SH-SY5Y (cell line): ENCODE measurements at regions not wholly inside any gene's neighbourhood (a gene's known extent, or its start where the extent isn't known, plus 50 kb on each side); places are given as distances from the start of the nearest gene placed in this dataset.
A peak's percentile ranks its signal among the peaks of the same experiment; 100 is the strongest.

Experiments used
- GATA2 ChIP-seq: IDR thresholded peaks from 2 replicates; pipeline ENCODE4 v1.6.1; 2011; ENCODE audit warnings: mild to moderate bottlenecking, low read depth, low read length
- GATA3 ChIP-seq: IDR thresholded peaks from 2 replicates; pipeline ENCODE4 v1.6.1; 2011; ENCODE audit warnings: low read depth, mild to moderate bottlenecking, low read length, moderate library complexity

DNA sequence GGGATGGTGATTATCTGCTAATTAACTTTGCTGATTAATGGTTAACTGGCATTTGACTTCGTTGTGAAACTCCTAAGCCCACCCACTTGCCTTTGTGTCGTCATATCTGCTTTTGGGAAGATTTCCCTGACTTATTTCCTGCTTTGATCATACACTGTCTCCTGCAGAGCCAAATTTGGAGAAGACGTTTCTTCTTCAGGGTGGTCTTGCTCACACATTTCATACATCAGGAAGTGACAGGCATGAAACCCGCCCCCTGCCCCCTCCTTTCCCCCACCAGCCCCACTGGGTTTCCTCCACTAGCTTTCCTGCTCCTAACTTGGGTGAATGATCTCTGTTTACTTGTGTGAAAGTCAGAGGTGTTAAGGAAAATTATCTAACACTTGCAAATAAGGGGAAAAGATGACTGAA is 300.1 kb downstream of the TSN start:
- TF ChIP-seq GATA2 = no peak
- no peak for TF ChIP-seq GATA3

DNA sequence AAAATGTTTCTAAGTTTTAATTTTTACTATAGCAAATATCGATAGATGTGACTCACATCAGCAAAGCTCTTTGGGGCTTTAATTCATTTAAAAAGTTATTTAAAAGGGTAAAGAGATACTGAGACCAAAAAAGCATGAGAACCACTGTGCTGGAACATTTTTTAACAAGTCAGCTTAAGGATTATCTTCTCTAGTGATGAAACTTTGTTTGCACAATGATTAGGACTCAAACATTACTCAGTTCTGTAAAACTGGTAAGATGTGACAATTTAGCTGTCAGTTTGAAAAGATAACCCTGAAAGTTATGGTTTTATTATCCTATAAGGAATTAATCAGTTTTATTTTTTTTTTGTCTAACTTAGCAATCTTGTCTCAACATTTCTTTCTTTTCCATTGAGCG is 301.4 kb downstream of the TSN start:
- TF ChIP-seq GATA3 (no peak), GATA2 (no peak)

DNA sequence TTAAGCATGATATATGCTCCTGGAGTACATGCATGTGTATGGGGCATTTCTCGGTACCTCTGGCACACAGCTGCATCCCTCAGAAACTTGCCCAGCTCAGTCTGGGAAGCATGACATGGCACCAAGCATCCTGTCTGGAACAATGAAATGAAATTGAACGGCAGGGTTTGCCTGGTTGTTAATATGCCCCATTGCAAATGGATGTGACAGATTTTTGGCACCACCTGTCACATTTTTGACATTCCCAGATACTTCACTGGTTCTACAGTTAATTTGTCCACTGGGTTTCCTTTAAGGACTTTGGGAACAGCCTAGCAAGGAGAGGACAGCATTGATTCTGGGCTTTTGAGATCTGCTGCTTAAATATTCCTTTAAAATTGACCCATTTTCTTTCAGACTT is 305.8 kb downstream of the TSN start:
- TF ChIP-seq GATA2 (no peak), GATA3 (no peak)

DNA sequence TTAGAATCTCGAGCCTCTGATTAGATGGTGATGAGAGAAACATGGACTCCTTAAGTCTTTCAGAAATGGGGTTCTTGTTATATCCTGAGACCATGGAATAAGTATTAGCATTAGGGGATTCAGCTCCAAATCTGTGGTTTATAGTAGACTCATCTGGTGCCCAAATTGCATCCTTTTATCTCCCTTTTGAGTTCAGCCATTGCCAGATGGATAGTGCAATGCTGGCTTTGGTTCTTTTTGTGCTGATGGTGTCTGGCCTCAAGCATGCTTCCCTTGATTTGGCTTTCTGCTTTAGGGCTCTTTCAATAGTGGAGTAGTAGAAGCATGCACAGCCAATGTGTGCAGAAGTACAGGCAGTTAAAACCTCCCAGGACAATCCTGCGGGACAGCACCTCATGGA is 306.4 kb downstream of the TSN start:
- no peak for TF ChIP-seq GATA3
- no peak for TF ChIP-seq GATA2

DNA sequence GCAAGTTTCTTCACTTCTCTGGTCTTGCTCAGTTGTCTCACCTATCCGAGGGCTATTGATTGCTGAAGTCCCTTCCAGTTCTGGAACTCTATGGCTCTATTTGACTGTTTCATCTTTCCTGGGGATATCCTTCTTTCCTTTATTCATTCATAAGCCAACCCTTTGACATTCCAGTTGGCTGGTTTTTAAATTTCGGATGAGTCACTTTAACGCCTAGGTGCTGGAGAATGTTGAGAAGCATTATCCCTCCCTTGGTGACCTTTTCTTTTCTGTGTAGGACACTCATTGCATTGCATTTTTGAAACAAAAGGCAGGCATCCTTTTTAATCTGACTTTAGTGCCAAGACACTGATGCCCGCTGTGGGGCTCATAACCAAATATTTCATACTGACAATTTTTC is 307.1 kb downstream of the TSN start:
- no peak for TF ChIP-seq GATA3
- TF ChIP-seq GATA2 = no peak

DNA sequence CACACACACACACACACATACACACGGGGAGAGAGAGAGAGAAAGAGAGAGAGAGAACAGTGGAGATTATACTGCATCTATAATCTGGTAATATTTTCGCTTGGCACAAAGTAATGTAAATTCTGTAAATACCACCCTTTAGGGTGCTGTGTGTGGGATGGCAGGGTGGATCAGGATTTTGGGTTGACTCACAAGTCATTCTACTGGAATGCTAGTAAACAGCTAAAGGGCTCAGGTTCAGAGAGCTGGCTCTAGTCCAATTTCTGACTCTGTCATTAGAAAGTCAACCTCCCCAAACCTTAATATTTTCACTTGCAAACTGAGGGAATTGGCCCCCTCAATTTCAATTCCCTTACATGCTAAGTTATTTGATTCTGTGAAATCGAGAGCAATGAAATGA is 308.3 kb downstream of the TSN start:
- TF ChIP-seq GATA3 (no peak), GATA2 (no peak)

DNA sequence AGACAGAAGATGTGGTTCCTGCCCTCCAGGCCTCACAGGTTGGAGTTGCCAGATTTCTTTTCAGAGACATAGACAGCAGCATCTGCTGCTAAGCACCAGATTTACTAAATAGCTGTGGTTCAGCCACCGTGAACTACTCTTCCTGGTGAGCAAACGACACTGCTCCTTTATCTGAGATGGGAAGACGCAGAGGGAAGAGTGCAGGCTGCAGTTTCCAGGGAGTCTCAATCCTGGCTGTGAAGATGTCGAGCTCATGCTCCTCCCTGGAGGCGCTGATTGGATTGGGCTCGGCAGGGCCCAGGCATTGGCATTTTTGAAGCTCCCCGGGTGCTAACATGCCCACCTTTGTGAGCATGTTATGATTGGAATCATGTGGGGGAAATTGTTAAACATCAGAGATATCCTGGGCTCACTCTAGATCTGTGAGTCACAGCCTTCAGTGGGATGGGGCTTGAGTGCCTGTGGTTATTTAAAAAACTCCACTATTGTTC is 314.8 kb downstream of the TSN start:
- TF ChIP-seq GATA2 = no peak
- no peak for TF ChIP-seq GATA3

DNA sequence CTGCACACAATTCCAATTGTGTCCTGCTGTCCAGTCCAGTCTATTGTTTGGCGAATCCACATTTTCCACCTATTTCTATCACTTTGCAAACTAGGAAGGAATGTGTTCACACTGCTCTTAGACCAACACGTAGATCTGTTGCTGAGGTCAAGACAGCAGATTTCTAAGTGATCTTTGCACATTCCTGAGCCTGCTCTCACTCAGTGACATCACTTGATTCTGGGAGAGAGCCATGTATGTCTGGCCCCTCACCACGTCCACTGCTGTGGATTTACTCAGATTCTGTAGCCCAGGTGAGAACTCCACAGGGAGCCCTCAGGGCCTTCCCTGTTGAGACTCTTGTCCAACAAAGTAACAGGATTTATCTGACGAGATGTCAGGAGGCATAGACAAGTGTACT is 317.2 kb downstream of the TSN start:
- TF ChIP-seq GATA3 (no peak), GATA2 (no peak)

DNA sequence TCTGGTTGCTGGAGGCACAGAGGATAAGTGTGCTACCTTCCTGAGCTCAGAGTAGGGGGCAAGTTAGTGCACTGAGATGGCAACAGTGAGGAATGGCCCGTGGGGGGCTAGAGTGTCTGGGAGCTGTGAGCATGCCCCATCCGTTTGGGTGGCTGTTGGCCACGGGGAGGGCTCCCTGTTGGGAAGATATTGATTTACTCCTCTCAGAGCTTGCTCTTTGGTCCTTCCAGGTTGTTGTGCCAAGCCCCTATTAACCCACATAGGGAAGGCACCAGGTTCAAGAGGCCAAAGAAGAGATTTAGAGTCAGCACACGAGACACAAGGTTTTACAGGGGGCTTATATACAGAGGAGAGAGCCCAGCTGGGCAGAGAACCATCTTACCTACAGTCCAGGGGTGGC is 318.8 kb downstream of the TSN start:
- TF ChIP-seq GATA2 (no peak), GATA3 (no peak)

DNA sequence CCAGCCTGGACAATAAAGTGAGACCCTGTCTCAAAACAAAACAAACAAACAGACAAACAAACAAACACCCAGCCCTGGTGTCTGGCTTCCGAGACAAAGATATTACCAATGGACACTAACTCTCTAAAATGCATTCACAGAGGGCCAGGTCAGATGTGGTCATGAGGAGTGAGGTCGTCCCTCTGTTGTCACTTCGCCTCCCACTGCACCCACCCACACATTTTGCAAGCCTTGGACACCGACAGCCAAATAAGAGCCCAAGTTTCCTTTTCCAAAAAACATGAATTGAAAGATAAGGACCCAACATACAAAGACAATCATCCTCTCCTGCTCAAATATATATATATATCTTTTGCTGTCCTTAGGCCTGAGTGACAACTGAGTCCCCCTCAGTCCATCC is 319.9 kb downstream of the TSN start:
- TF ChIP-seq GATA3 (no peak), GATA2 (no peak)

DNA sequence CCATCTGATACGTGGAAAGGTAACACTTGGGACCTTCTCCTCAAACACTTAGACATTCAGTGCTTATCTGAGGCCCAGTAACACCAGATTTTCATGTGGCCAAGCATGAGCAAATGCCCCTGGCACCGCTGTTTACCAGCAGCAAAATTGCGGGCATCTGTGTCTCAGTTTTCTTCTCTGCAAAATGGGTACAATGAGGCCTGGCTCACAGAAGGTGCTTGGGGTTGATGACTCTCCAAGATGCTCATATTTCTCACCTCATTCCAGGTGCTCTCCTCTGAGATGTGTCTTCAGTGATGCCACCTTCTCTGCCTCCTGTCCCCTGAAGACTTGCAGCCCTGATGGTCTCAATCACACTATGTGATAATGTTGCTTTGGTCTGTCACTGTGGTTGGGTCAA is 321.7 kb downstream of the TSN start:
- TF ChIP-seq GATA3 = no peak
- no peak for TF ChIP-seq GATA2

DNA sequence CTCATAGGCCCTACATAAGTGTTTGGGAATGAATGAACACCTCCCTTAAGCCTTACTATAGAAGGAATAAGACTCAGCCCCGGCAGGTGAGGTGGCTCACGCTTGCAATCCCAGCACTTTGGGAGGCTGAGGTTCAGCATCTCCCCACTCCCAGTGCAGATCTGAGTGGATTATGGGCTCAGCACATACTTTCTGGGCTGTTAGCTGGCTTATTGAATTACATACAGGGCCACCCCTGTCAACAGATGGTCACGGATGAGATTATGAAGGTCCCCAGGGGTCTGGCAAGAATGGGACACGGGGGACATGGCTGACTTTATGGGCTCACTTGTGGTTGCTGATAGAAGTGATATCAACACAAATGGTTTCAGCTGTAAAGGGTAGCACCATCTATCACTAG is 322.3 kb downstream of the TSN start:
- TF ChIP-seq GATA2 (peak; percentile 38; the same call in 1 of the 2 replicates), GATA3 (no peak)

DNA sequence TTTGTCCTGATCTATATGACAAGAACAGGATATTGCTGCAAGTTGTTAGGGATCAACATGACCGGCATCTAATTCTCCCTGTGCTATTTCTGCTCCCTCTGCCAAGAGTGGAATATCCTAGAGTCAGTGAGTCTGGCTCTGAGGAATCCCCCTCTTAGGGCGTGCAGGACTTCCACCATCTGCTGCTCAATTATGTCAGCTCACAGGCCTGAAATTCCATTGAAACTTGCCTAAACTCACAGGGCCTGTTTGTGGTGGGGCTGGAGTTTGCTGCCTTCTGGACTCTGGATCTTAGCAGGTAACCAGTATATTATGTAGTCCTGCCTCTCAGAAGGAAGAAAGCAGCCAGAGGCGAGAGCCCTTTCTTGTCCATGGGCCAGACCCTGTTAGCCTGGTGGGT is 323.0 kb downstream of the TSN start:
- TF ChIP-seq GATA2 (no peak), GATA3 (no peak)

DNA sequence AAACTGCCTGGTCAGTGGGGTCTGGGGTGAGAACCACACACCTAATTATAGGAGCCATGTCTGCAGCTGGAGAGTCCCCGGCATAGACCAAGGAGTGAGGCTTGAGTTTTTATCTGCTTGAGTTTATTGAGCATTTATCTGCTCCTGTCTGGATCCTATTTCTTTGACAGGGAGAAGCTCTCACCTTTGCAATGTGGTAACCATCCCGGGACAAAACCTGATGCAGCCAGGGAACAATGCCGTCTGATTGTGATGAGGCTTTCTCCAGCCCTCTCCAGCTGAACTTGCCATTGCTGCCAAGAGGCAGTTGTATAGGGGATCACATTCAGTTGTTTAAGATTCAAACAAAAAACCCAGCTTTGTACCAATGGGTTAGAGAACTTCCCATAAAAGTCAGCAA is 324.4 kb downstream of the TSN start:
- no peak for TF ChIP-seq GATA2
- no peak for TF ChIP-seq GATA3

DNA sequence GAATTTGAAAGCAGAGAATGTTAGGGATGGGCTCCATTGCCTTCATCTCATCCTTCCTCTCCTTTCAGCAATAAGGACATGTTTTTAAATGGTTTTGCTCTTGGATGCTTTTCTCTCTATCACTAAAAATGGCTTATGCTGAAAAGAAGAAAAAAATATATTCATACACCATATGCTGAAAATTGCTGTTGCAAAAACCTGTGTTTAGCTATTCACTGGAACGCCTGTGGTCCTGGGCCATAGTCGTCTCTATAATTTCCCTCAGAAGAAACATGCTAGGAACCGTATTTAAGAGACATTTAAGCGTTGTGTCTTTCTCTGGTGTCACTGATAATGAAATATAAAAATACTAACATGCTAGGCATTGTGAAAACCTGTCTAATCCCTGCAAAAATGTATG is 324.9 kb downstream of the TSN start:
- TF ChIP-seq GATA3 (no peak), GATA2 (no peak)

DNA sequence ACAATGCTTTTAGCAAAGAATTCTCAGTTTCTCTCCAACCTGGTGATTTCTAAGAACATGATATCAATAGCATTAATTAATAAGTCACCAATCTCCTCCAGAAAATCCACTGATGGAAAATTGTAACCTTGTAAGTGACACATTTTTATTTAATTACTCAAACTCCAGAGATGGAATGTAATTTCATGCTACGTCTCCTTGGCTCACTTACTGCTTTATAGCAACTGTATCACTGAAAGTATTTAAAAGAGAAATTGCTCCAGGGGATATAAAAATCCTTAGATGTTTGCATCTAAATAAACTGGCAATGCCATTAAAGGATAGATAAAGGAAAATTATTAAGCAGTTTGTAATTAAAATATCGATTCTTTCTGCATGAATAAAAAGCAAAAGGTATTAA is 325.4 kb downstream of the TSN start:
- TF ChIP-seq GATA2 (no peak), GATA3 (no peak)
